Stimulated activated CD4-positive, alpha-beta T cell treated with anti-CD3 and anti-CD28 coated beads, Interleukin-4, amount 100 ng/mL, for 24 hours (primary cell): ENCODE measurements at regions not wholly inside any gene's neighbourhood (a gene's known extent, or its start where the extent isn't known, plus 50 kb on each side); places are given as distances from the start of the nearest gene placed in this dataset.

Experiments
- DNase-seq: peaks from one replicate; pipeline ENCODE4 v3.0.0-alpha.2; 2020

DNA sequence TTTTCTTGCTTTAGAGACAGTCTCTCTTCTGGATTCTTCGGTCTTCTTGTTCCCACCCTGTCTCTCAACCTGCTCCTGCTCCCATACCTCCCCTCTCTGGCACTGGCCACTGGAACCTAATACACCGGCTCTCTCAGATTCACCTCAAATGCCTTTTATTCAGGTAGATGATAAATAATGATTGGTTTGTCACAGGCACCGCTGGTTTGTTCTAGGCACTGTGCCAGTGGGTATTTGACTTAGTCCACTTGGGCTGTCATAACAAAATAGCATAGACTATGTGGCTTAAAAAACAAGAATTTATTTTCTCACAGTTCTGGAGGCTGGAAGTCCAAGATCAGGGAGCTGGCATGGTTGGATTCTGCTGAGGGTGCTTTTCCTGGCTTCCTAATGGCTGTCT, 278.2 kb upstream of the STT3B start:
- no peak for DNase-seq

DNA sequence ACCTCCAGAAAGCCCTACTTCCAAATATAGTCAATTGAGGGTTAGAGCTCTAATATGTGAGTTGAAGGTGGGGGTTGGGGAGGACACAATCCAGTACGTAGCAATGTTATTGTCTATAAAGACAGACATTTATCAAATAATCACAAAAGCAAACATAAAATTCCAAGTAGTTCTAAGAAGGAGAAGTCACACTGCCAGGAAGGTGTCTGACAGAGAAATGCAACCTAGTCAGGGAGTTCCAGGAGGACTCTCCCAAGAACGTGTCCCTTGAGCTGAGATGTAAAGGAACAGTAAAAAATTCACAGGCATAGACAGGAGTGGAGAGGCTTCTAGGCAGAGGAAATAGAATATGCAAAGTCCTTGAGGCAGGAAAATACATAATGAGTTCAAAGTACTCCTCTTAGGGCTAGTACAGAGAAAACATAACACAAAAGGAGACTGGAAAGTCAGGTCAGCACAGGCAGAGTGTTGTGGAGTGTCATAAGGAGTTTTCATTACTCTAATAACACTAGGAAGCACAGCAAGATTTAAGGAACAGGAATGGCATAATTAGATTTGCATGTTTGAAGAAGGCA, 277.6 kb upstream of the STT3B start:
- no peak for DNase-seq

DNA sequence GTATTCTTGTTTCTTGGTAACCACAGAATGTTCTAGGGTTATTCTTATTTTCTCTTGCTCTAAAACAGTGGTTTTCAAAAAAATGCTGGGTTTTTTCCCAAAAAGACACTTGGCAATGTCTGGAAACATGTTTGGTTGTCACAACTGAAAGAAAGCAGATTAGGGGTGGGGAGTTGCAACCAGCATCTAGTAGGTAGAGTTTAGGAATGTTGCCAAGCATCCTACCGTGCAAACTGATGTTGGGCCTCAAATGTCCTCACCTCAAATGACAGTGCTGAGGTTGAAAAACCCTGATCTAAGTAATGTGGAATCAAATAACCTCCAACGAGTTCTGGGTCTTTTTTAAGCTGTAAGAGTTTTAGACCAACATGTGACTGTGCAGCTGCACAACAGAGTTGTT, 270.5 kb upstream of the STT3B start:
- no peak for DNase-seq

DNA sequence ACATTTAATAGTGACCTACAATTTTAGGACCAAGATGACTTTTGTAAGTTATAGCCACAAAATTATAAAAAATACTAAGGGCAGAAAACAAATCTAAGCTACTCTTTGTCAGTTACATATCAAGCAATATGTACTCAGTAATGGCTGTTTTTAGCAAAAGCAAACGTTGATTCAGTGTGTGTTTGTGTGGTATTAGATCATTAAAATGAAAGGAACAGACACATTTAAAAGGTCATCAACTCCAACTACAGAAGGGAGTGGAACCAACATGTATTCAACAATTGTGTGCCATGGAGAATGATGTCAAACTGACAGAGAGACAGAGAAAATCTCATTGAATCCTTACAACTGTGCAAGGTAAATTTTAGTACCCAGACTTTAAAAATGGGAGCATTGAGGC, 268.8 kb upstream of the STT3B start:
- DNase-seq: no peak

DNA sequence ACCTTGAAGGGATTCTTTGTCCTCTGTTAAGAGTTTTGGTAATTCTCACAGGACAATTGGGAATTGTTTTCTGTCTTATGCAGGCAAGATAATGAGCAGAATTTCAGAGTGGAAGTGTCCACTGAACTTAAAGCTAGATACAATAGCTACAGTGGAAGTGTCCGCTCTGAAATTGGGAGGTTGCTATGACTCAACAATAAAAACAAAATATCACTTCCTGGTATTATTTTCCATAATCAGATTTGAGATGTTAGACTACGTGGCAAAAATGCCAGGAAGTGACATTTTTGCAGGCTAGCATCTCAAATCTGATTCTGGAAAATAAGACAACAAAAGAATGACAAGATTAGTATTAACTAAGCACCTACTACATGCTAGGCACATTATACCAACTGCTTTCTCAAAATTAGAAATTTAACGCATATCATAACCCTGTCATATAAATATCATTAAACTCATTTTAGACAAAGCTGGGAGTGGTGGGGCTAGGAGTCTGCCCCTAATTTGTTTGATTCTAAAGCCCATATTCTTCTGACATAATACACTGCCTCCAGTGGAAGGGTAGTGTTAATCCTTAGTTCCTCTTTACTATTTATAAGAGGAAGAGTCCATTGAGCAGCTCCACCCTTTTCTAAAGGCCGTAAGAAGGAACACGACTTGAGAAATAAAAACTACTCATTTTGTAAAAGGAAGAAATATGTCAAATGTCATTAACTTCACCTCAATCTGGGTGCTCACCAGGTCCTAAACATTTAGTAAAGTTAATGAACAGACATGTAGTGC, 266.9 kb upstream of the STT3B start:
- DNase-seq: no peak

DNA sequence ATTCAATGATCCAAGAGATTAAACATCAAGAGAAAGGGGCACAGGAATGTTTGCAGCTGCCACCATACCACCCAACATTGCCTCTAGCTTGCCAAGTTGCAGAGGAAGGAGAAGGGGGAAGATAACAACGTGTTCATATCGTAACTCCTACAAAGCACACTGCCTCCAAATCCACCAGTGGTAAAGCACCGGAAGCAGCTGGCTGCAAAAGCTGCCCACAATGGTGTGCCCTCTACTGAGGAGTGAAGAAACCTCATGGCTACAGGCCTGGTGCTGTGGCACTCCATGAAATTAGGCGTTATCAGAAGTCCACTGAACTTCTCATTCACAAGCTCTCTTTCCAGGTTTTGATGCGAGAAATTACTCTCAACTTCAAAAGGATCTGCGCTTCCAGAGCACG, 263.9 kb upstream of the STT3B start:
- DNase-seq: no peak

DNA sequence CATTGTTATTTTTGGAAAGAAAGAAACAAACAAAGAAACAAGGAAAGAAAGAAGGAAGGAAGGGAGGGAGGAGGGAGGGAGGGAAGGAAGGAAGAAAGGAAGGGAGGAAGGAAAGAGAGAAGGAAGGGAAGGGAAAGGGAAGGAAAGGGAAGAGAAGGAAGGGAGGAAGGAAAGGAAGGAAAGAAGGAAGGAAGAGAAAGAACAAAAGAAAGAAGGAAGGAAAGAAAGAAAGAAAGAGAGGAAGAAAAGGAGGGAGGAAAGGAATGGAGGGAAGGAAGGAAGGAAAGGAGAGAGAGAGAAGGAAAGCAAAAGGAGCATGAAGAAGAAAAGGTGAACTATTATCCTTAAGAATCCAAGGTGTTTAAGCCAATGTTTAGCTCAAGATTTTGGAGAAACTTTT, 262.7 kb upstream of the STT3B start:
- no peak for DNase-seq

DNA sequence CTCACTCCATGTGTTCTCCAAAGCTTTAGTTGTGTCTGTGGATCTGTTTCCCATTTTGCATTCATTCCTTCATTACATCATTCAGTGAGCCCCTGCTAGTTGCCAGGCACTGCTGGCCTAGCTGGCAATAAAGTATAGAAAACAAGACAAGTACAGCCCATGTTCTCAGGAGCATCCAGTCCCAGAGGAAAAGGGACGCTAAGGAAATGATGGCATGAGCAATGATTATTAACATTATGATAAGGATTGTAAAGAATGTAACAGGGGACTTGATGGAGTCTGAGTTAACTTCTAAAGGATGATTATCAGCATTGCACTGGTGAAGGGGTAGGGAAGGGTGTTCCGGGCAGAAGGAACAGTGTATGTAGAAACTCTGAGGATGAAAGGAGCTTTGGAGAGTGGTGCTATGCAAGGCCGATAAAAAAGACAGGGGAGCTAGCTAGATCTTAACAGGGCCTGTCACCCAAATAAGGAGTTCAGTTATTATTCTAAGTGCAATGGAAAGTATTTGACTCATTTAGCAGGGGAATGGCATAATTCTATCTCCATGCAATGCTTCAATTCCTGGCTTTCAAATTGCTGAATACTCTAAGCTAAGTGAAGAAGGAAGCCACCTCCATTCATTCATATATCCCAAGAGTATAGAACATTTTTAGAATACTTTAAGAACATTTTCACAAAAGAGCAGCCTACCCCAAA, 258.2 kb upstream of the STT3B start:
- no peak for DNase-seq

DNA sequence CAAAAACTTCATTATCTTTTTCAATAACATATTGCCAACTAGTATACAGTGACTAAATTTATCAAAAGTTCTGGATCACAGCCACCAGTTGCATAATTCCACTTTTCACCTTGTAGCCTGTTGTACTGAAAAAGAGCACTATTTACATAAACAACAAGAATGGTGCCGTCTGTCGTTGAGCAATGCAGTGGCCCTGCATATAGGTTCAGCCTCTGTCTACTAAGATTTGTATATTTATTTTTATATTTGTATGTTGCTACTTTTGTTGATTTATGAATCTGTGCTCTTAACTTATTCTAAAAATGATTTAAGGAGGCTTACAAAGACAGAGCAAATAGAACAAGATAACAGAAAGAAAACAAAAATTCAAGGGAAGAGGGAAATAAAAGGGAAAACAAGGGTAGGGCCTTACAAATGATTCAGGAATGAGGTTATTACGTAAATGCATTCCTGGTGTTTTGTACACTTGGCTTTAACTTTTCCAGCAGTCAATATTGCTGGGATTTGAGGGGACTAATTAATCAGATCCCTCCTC, 257.6 kb upstream of the STT3B start:
- DNase-seq: no peak

DNA sequence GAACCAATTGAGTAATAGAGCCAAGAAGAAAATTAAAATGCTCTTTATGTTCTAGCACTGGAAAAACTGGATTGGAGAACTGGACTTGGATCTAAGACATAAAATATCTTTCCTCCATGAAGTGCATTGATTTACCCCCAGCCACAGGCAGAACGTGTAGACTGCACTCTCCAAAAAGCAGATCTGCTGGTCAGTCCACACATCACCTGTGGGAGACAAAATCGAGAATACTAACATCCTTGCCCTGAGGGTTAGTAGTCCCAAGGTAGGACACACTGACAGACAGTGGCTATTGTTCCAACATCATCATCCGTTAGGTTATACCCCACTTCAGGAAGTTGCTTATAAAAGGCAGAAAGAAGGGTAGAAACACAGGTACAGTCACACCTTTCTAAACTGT, 257.1 kb upstream of the STT3B start:
- no peak for DNase-seq

DNA sequence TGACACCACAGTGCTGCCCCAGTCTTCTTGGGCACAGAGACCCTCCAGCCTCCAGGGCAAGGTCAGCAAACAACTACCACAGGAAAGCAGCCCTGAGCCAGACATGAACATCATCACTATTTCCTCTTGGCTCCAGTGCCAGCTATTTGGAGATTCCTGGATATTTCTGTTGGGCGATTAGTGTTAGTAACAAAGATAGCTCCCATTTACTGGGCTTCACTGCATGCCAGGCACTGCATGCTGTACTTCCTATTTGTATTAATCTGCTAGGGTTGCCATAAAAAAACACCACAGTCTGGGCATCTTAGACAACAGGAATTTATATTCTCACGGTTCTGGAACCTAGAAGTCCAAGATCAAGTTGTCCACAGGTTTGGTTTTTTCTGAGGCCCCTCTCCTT, 255.1 kb upstream of the STT3B start:
- DNase-seq: no peak

DNA sequence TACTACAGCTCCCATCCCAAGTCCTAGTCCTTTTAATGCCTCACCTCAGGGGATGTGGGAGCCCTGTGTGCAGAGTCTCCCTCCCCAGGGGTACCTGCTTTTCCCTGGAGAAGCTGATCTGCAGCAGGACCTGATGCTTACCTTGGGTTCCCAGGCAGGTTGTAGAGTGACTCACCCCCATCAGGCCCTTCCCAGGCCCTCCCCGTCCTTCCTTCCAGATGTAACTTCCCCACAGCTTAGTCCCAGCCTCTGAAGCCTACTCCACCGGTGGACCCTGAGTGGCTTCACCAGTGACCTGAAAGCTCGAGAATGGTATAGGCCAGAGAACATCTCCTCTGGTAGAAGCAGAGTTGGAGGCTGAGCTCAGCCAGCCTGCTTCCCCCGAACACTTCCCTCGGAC, 254.2 kb upstream of the STT3B start:
- DNase-seq: no peak

DNA sequence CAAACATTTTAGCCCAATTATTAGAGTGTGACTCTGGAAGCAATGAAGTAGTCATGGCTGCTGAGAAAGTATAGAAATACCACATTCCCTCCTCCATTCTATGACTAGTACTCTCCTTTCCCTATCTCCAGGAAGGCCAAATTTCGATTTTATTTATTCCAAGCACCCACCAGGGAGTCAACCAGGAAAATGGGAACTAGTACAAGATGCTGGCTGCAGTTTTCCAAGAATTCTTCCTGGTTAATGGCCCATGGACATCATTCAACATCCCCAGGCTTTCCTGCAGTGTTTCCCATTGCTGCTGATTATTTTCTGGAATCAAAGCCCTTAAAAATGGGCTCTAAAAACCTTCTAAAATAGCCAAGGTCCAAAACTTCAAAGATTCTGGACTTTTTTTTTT, 247.9 kb upstream of the STT3B start:
- DNase-seq: no peak

DNA sequence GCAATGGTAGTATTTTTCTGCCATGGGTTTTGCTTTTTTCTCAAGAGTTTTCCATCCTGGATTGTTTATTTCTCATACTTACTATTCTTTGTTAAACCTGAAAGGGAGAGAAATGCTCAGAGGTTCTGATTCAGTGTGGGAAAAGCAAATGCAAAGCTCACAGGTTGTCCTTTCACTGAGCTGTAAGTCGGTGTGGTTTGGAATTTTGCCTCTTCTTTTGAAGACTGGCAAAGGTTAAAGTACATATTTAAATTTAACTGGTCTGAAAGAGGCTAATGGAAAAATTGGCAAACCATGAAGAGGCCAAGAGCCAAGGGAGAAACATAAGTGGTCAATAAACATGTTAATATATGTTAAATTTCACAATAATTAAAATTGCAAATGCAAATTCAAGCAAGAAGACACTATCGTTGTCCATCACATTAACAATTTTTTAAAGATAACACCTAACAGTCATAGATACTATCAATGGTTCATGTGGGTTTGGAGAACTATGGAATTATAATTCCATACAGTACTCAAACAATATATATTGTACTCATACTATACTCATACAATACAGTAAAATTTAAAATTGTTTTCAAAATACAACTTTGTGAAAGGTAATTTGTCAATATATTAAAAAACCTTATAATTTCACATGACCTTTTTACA, 246.8 kb upstream of the STT3B start:
- no peak for DNase-seq

DNA sequence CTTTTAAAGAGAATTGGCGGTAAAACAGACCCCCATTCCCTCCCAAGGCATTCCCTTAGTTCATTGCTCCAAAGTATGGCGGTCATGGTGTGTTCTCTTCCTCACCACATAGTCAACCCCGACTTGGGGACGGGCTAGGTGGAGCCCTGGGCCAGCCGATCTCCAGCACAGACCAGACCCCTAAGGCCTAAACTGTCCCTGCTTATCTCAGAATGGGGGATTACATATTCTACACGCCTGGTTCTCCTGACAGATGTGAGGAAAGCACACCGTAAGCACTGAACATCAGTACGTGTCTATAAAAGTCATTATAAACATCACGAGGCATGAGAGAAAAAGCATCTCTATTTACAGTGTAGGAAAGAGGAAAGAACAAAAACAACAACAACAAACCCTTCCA, 244.5 kb upstream of the STT3B start:
- no peak for DNase-seq

DNA sequence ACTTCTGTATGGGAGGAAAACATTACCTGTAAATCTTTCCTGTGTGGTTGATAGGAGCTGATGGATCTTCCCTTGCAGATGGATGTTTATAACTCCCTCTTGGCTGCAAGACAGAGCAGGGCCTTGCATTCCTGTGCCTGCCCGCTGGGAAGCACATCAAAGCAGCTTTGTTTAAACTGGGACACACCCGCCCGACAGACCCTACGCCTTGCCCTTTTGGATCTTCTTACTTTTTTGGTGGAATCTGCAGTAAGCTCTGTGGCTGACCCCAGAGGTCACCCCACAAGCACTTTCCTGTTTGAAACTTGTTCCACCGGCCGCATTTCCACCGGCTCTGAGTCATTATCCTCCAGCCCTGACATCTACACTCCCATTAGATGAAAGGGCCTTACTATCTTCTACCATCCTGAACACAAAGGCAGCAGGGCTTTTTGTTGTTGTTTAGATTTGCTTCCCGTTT, 244.1 kb upstream of the STT3B start:
- DNase-seq: peak; percentile 28

DNA sequence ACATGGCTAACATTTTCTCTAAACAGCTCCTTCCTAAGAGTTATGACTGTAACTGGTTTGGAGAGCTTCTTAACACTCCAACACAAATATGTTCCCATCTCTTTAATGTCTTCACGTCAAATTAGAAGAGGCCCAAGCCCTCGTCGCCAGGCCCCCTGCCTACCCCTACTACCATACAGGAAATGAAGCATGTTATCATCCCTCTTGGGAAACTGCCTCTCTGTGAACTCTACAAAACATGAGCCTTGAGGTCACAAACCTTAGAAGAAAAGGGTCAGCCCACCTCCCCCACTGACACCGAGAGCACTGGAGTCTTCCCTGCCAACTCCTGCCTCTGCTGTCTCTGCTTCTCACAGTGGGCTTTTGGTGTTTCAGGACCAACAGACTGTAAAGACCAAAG, 243.1 kb upstream of the STT3B start:
- no peak for DNase-seq

DNA sequence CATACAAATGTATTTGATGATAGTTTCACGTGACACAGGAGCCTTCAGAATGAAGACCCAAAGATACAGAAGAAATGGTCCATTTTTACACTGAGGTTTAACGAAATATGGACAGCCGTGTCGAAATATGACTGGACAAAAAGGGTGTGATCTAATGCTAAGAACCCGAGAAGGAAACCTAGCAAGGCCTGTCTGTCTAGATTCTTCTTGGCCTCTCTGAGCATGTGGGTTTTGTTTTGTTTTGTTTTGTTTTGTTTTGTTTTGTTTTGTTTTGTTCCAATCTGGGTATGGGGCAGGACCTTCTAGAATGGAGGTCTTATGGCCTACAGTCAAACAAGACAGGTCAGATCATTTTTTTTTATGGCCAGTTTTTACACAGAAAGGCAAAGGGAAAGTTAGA, 242.7 kb upstream of the STT3B start:
- DNase-seq: no peak

DNA sequence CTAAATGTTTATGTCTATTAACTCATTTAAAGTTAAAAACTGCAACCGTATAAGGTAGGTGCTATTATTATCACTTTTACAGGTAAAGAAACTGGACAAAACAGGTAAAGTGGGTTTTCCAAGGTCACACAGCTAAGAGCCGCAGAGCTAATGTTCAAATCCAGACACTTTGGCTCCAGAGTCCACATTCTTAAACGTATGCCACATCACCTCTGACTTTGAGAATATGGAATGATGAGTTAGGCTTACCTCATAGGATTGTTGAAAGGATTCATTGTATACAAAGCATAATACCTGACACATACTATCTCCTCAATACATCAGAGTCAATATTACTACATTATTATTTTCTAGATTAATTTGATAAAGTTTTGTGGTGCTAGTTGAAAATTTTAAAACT, 240.9 kb upstream of the STT3B start:
- no peak for DNase-seq

DNA sequence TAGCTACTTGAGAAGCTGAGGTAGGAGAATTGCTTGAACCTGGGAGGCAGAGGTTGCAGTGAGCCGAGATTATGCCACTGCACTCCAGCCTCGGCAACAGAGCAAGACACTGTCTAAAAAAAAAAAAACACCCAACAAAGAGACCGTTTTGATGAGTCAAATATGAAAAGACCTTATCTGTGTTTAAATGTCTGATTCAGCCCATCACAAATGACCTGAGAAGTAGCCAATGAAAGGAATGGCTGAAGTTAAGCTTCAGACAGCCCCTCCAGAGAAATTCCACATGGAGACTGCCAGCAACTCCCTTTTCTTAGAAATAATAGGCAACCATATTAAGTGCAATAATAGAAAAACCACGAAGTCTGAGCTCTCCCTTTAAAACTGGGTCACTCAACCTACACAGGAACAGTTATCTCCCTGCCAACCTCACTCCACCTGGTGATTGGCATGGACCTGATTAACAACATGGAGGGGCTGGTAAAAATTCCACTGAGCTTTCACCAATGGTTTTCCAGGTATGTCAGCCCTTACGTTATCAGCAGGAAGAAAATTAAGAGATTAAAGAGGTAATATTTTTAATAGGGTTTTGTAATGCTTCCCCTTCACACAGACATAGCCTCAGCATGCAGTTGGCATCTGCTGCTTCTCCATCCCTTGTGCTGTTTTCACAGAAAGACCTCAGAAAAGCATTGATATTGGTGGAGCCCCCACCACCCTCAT, 238.1 kb upstream of the STT3B start:
- no peak for DNase-seq

DNA sequence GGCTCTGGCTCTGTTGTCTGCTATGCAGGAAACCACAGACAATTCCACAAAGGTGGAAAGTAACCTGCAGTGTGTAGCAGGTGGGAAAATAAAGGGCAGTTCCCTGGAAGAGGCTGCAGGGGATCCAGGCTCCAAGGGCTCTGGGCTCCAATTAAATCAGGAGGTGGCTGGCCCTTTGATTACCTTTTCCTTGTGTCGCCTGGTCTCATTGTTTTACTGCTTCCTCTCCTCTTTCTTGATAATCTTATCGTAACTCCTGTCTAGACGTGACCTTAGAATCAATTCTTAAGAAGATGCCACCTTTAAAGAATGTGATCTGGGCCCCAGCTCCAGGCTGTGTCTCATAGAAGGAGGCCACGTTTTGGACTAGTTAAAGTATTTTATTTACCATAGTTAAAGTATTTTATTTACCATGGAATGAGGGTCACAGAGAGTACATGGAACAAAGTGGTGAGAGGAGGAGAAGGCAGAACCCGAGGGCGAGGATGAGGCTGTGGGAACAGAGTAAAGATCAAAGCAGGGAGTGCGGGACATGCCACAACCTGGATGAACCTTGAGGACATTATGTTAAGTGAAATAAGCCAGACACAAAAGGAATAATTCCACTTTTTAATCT, 237.5 kb upstream of the STT3B start:
- DNase-seq: no peak

DNA sequence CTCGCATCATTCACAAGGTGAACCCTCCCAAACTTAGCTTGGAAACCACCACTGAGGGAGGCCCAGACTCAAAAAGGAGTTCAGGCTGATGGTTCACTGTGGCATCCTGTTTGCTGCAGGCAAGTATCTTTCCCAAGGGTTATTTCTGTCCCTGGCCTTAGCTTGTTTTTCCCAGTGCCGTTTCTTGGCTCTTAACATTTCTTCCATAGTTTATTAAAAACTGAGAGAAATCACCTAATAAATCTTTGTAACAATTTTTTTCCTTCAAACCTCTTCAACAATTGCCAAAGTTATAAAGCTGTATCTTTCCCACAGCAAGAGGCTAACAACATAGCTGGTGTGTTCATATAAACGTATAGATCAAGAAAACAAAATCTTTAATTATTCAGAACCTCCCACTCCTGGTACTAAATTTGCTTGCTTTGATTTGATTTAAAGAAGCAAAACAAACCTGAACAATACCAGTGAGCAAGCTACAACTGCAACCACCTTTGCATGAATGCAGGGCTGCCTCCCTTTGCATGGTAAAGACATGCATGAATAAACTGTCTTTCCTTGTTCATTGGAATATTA, 234.9 kb upstream of the STT3B start:
- DNase-seq: no peak
